C4-2B (cell line): ENCODE measurements at regions not wholly inside any gene's neighbourhood (a gene's known extent, or its start where the extent isn't known, plus 50 kb on each side); places are given as distances from the start of the nearest gene placed in this dataset.

Experiments used
- ZFX ChIP-seq: fragments of 450-650 bp; IDR thresholded peaks from 2 replicates; pipeline ENCODE4 v1.6.1; 2017
- TF ChIP-seq, protein P1 (sequence below): fragments of 450-650 bp; conservative IDR thresholded peaks from 2 replicates; pipeline ENCODE4 v1.5.1; 2017; ENCODE audit warnings: mild to moderate bottlenecking

DNA sequence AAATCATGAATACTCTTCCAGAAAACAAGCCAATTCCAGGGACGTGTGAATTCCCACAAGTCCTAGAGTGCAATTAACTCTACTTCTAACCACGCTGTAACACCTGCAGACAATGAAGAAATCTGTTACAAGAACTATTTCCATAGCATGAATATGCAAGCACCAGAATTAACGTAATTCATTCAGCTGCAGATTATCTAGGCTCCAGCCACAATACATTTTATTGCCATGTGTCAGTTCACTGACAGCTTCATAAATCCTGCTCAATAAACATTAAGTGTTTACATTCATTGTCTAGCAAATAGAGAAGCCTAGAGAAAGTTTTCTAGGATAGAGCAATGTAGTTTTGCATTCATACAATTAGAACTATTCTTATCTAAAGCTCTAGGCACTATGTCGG, 1348.5 kb downstream of the GRIK2 start:
- TF ChIP-seq, protein P1, sequence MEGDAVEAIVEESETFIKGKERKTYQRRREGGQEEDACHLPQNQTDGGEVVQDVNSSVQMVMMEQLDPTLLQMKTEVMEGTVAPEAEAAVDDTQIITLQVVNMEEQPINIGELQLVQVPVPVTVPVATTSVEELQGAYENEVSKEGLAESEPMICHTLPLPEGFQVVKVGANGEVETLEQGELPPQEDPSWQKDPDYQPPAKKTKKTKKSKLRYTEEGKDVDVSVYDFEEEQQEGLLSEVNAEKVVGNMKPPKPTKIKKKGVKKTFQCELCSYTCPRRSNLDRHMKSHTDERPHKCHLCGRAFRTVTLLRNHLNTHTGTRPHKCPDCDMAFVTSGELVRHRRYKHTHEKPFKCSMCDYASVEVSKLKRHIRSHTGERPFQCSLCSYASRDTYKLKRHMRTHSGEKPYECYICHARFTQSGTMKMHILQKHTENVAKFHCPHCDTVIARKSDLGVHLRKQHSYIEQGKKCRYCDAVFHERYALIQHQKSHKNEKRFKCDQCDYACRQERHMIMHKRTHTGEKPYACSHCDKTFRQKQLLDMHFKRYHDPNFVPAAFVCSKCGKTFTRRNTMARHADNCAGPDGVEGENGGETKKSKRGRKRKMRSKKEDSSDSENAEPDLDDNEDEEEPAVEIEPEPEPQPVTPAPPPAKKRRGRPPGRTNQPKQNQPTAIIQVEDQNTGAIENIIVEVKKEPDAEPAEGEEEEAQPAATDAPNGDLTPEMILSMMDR = no peak
- no peak for TF ChIP-seq ZFX
